GM21576 (cell line): ENCODE measurements at regions not wholly inside any gene's neighbourhood (a gene's known extent, or its start where the extent isn't known, plus 50 kb on each side); places are given as distances from the start of the nearest gene placed in this dataset.

ENCODE experiments used
- ATAC-seq: cut with Tn5 transposase; IDR thresholded peaks from one replicate; pipeline ENCODE4 v1.9.1; 2021; ENCODE audit warnings: mild to moderate bottlenecking, moderate library complexity; ENCODE audit not compliant: unreplicated experiment

DNA sequence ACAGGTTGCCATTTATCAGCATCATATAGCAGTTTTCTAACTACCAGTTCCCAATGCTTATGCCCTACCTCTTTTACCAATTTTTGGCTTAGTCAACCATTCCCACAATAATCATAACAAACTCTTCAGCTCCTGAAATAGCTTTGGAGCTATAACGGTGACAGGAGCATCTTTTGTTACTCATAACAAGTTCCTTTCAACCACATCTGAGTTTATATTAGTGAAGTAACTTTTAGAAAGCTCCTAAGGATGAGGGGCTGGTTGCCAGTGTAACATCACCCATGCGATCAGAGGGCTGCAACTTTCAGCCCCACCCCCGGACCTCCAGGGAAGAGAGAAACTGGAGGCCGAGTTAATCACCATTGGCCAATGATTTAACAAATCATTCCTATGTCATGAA is 495.3 kb upstream of the RASGRP1 start:
- ATAC-seq = no peak

DNA sequence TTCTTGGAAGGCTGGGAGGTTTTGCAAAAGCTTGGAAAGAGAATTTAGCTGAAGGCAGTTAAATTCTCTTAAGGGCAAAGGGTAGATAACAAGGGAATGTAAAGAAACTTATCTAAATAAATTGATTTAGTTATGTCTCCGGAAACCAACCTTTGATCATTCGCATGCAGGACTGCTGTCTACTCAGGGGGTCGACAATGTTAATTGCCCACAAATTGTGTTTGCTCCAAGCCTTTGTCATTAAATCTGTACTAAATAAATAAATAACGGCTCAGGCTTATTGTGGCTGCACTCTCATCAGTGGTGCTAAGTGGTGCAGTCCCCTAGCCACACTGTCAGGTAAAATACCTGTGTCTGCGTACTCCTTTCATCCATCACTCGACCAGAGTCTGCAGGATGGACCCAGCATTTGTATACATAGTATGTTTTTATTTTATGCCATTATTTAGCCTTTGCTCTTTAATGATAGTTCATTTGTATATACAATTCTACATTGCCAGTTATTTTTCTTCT is 497.4 kb upstream of the RASGRP1 start:
- no peak for ATAC-seq

GRCh38 chr15:39066677-39067076 is 502.1 kb upstream of the RASGRP1 start:
- ATAC-seq = no peak

DNA sequence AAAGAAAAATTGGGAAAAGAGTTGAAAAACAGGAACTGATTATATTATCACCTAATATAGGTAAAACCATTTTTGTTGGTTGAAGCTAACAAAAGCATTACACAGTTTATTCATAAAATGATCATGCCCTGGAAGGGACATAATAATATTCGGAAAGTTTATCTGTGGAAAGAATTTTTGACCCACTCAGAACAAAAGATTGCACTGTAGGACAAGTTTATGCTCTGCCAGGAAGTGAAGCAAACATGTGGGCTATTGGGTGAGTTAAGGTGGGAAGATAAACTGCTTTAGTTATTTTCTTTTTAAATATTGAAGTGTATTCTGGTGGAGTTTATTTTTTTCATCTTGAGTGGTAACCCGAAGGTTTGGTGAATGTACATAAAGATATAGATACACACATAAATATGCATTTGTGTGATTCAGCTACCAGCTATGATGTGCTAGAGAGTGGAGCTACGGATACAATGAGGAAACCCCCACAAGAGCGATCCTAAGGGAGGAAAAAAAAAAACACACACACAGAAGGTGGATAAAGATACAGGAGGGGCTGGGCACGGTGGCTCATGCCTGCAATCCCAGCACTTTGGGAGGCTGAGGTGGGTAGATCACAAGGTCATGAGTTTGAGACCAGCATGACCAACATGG is 506.4 kb upstream of the THBS1 start:
- ATAC-seq = no peak

- no peak for ATAC-seq
Observed at GRCh38 chr15:39075311-39075710, 505.6 kb upstream of the THBS1 start.

DNA sequence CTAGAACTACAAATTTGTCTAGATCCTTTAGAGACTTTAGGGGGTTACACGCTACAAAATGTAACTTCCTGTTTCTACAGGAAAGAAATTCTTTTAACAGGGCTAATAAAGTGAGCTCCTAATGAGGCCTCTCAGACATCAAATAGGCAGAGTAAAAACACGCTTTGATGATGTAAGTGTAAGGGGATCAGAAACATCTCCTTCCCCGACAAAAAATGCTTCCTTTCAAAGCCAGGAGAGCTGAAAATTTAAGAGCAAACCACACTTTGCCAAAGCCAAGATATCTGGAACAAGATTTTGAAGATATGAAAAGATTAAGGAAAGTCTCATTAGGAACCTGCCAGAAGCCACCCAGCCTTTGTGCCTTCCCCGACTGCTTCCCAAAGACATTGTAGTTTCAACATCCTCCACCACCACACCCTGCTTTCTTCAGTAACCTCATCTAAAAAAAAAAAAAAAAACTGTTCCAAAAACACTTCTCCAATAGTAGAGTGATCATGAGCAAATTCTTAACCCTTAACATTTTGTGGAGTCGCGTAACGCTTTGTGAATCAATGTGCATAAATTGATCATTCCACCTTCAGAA is 505.0 kb upstream of the THBS1 start:
- ATAC-seq = no peak

GRCh38 chr15:39078026-39078425 is 502.9 kb upstream of the THBS1 start:
- no peak for ATAC-seq

- ATAC-seq = no peak
Observed at GRCh38 chr15:39079296-39079847, 501.5 kb upstream of the THBS1 start.

DNA sequence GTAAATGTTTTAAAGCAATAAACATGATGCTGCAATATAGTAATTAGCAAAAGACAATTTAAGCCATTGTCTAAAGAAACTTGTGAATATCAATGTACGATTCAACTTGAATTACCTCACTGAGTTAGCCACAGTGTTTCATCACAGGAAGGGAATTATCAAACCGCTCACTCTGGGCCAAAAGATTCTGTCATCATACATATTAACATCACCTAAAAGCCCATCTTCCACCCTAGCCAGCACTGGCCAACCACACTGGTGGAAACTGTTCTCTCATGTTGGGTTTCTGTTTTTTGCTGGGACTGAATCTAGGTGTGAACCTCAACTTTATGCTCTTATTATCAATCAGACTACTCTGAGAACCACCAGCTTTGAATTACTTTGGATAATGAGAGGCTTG is 497.7 kb upstream of the THBS1 start:
- no peak for ATAC-seq

DNA sequence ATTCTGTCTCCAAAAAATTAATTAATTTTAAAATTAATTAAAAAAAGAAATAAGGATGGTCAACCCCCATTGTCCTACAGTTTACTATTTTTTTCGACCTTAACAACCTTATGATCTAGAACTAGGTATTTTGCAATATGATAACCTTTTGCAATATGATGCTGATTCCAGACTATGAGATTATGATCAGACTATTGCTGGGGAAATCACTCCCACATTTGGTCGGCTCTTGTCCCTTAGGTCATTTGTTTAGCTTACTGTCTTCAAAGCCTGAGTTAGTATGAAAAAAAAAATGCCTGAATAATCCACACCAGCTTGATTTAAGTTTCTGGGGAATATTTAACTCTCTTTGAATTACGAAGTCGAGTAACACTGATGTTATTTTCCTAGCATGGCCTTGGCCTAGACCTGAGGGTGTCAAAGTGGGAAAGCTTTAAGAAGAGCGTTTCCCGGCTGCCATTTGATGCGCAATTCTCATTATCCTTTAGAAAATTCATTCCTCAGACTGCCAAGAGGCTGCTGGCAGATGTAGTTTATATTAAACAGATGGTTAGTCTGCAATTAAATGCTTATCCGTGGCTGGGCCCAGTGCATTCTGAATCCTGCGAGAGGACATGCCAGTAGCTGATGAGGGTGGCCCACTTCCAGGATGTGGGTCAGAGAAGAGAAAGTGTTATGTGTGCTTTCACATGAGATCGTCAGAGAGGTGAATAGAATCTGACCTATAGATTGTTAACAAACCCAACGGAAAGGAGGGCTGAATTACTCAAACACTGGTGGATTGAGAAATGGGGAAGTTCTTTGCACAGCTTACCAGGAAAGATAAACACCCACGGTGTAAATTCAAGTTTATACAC is 496.0 kb upstream of the THBS1 start:
- ATAC-seq = no peak

DNA sequence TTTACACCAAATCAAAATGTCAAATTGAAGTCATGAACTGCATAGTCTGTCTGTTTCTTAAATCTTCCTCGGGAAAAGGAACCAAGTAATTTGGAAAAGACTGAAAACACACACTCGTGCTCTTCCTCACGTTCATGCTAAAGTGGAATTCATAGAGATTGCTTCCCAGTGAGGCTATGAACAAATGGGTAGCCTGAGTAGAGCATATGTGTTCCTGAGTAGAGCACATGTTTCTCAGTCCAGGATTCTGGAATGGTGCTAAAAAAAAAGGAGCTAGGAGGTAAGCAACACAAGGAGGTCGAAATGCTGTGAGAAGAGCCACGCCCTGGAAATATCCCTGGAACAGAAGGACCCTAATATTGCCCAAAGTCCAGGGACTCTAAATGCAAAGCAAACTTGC is 494.2 kb upstream of the THBS1 start:
- ATAC-seq = no peak

- ATAC-seq = no peak
Observed at GRCh38 chr15:39088156-39088555, 492.7 kb upstream of the THBS1 start.

GRCh38 chr15:39092354-39092753 is 488.5 kb upstream of the THBS1 start:
- ATAC-seq = no peak

DNA sequence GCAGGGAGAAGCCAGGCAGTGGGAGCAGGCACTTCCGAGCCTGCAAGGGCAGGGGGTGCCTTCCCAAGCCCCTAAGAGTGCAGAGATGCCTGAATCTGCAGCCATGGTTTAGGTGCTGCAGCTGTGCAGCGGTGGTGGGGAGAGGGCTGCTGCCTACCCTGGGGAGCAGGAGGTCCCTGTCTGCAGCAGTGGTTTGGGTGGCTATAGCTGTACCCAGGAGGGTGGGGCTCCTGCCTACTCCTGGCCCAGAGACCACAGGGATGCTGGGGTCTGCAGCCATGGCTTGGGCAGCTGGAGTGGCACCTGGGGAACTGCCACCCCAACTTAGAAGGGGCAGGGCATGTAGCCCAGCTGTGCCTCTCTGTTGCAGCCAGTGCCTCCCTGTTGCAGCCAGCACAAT is 488.1 kb upstream of the THBS1 start:
- ATAC-seq = no peak

GRCh38 chr15:39094116-39094515 is 486.8 kb upstream of the THBS1 start:
- ATAC-seq = no peak

DNA sequence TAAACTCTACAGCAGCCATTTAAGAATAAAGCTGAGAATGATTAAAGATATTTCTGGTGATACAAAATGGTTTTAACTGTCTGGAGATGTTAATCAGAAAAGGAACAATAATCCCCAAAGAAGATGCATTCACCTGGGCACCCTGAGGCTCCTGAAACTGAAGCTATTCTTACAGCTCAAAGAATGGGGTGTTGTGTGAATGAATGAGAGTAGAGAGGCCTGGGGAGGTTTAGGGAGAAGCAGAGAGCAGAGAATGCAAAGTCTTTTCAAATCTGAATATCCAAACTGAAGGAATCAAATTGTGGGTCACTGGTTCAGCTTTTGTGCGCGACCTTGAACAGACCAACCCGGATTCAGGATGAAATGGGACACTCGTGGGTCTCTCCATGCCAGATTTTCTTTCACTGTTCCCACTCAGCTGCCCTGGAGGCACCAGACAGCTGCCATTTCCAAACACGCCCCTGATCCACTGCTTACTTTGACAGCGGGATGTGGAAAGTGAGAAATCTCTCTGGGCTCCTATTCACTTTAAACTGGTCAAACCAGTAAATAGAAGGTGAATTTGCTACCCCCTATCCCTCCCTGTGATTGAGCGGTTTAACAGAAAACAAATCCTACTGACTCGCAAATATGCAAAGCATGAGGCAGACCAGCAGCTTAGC is 485.5 kb upstream of the THBS1 start:
- no peak for ATAC-seq

DNA sequence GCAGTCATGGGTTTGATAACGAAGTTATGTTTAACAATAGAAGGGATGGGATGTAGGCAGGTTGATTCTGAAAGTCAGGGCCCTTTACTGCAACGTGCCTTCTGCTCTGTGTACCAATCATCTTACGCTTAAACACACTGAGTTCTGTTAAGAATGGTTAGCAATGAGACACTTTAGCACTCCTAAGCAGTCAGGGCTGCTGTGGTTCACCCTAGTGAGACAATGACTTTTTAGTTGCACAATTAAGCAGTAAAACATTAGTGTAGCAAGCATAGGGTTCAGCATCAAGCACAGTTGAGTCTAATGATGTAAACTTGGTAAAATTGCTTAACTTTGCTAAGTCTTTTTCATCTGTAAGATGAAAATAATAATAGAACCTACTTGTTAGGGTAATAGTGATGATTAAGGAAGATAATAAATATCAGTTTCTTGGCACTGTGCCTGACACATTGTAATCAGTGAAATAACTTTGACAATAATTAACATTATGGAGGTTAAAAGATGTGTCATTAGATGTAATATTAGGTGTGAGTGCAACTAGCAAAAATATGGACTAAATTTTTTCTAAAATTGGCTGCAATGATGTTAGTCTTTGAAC is 484.2 kb upstream of the THBS1 start:
- no peak for ATAC-seq

- no peak for ATAC-seq
Observed at GRCh38 chr15:39099524-39099923, 481.4 kb upstream of the THBS1 start.

GRCh38 chr15:39100106-39100660 is 480.7 kb upstream of the THBS1 start:
- no peak for ATAC-seq

GRCh38 chr15:39102431-39102830 is 478.4 kb upstream of the THBS1 start:
- ATAC-seq = no peak
